ENCODE measurements at regions not wholly inside any gene's neighbourhood (a gene's known extent, or its start where the extent isn't known, plus 50 kb on each side); places are given as distances from the start of the nearest gene placed in this dataset.

Small RNA genes lying in the stretch of these regions (small RNA-seq; reads per million reads assigned to genes)
- gene AL353747.1 = 0 to 5.7 (median 0) reads per million in 7 experiments

All from SK-N-SH (cell line).